HG02970 (cell line): ENCODE measurements at regions not wholly inside any gene's neighbourhood (a gene's known extent, or its start where the extent isn't known, plus 50 kb on each side); places are given as distances from the start of the nearest gene placed in this dataset.

Experiments
- ATAC-seq: cut with Tn5 transposase; IDR thresholded peaks from one replicate; pipeline ENCODE4 v1.9.1; 2021; ENCODE audit warnings: mild to moderate bottlenecking, moderate library complexity, moderate number of reproducible peaks; ENCODE audit not compliant: unreplicated experiment, low FRiP score

GRCh38 chr17:71380535-71380934 lies 740.3 kb upstream of the SOX9 start:
- ATAC-seq: no peak

DNA sequence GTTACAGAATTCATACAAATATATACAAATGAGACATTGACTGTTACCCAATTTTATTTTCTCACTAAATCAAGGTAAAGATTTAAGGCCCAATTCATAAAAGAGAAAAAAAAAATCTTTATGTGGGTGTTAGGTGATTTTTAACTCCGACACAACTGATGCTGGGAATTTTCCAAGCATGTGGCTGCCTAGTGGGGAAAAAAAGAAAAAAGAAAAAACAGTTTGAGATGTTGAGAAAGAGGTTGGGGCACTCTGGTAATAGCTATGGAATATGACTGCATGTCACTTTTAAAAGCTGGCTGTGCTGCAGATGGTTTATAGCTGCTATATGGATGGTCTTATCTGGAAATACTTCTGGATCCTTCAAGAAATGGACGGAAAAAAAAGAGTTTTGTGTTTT lies 739.9 kb upstream of the SOX9 start:
- ATAC-seq: no peak

- no peak for ATAC-seq
Measured at GRCh38 chr17:71383091-71383490, 737.7 kb upstream of the SOX9 start.

GRCh38 chr17:71387456-71387855 lies 733.4 kb upstream of the SOX9 start:
- no peak for ATAC-seq

DNA sequence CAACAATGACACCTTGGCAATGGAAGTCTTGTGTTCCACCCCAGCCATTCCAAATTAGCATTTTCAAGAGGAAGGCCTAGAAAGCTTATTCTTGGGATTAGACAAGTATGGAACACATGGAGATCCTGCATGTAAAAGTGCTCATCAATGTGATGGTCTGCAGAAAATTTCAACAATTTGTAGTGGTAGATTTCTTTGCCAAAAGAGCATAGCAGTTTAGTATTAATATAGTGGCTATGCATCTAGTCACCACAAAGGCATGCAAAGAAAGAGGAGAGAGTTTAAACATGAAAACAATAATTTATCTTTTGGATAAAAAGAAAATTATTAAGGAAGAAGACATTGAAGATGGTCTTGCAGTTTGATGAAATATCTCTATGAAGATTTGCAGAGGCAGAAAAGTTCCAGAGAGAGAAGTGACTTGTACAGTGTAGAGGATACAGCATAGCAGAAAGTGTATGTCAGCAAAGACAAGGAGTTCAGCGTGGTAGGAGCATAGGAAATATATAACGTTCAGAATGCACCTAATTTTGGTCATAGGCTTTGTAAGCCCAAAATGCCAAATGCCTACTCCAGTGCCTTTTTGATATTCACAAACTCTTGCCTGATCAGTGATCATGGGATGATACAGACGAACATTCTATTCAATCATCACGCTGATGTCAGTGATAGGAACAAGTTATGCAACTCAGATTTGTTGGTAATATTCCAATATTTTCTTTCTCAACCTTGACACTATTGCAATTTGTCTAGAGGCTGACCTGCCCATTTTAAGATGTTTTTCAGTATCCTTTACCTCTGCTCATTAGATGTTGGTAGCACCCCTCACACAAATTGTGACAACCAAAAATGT lies 727.9 kb upstream of the SOX9 start:
- ATAC-seq: no peak

- no peak for ATAC-seq
Measured at GRCh38 chr17:71395901-71396300, 724.9 kb upstream of the SOX9 start.

GRCh38 chr17:71396711-71397110 lies 724.1 kb upstream of the SOX9 start:
- ATAC-seq: no peak

- no peak for ATAC-seq
Measured at GRCh38 chr17:71398025-71398424, 722.8 kb upstream of the SOX9 start.

- no peak for ATAC-seq
Measured at GRCh38 chr17:71398800-71399219, 722.0 kb upstream of the SOX9 start.

GRCh38 chr17:71399221-71399620 lies 721.6 kb upstream of the SOX9 start:
- no peak for ATAC-seq

DNA sequence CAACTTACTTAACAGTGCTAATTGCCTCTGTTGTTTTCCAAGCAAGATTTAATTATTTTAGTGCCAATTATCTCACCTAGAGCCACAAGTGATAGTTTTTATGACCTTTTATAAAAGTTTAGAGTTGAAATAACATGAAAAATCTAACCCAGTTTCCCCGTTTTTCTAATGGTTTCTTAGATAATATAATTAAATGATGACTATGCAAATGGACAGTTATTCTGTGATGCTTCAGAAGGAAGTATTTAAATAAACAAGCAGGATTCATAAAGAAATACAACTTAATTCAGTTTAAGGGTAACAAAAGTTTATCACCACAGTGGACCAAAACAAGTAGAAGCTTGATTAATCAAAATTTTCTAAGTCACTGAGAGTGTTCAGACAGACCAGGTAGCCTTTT lies 721.2 kb upstream of the SOX9 start:
- no peak for ATAC-seq

GRCh38 chr17:71402007-71402406 lies 718.8 kb upstream of the SOX9 start:
- ATAC-seq: no peak

- no peak for ATAC-seq
Measured at GRCh38 chr17:71402661-71403141, 718.1 kb upstream of the SOX9 start.

DNA sequence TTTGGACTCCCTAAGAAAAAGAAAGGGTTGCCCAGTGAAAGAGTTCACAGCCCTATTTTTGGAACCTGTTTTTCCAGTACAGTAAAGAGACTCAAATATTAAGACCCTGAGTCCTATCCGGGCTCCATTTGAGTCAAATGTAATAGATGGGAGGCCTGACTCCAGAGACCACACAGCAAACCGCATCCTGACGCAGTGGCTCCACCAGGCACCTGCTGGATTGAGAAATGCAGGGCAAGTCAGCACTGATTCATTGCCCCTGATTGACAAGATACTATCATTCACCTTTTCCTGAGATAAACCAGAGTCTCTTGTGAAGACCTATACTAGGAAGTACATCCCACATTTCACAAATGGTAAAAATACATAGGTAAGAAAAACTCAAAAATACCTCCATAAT lies 715.7 kb upstream of the SOX9 start:
- ATAC-seq: no peak

GRCh38 chr17:71407981-71408380 lies 712.8 kb upstream of the SOX9 start:
- no peak for ATAC-seq

DNA sequence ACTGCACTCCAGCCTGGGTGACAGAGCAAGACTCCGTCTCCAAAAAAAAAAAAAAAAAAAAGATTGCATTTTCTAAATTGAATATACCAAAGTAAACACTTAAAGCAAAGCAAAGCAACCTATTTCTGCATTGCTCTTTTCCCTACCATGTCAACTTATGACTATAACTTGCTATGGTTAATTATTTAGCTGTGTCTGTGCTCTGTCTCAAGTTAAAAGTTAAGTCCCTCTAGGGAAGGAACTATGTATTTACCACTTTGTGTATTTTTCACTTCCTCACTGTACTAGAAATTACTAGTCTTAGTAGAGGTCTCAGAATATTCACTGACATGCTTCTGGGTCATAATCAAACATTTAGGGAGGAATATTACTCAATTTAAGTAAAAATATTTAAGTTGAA lies 711.7 kb upstream of the SOX9 start:
- ATAC-seq: no peak

GRCh38 chr17:71409712-71410111 lies 711.1 kb upstream of the SOX9 start:
- ATAC-seq: no peak

GRCh38 chr17:71412803-71413202 lies 708.0 kb upstream of the SOX9 start:
- no peak for ATAC-seq

GRCh38 chr17:71413935-71414334 lies 706.9 kb upstream of the SOX9 start:
- no peak for ATAC-seq

- no peak for ATAC-seq
Measured at GRCh38 chr17:71417142-71417541, 703.7 kb upstream of the SOX9 start.

- ATAC-seq: no peak
Measured at GRCh38 chr17:71422968-71423367, 697.9 kb upstream of the SOX9 start.

GRCh38 chr17:71423871-71424546 lies 696.8 kb upstream of the SOX9 start:
- ATAC-seq: no peak
